NCI-H69 (cell line): ENCODE measurements at regions not wholly inside any gene's neighbourhood (a gene's known extent, or its start where the extent isn't known, plus 50 kb on each side); places are given as distances from the start of the nearest gene placed in this dataset.
"Not testable (repeated sequence)": the region's sequence is repeated elsewhere in the genome, so short reads cannot be mapped to it uniquely, and the experiment has no call there.

Experiments used
- DNase-seq: peaks from one replicate; lab custom pipeline; 2025; lab: John Stamatoyannopoulos, UW

DNA sequence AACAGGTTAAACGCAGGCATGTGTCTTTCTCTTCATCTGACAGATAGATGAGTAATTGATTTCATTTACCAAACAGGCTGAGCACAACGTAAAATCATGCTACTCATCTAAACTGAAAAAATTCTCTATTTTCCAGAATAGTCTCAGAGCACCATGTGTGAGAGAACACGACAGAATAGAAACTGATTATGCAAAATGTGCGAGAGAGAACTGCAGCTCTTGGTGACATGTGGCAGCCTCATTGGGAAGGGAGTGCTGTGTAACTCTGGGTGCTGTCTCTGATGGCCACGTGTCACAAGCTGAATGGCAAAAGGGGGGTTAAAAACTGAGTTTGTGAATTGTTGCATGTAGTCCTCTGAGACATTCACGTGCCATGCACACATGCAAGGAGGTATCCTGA lies 143.7 kb upstream of the ATXN1 start:
- DNase-seq: no peak

GRCh38 chr6:16903470-16903869 lies 142.2 kb upstream of the ATXN1 start:
- peak; percentile 90 for DNase-seq

GRCh38 chr6:16902502-16902901 lies 141.2 kb upstream of the ATXN1 start:
- DNase-seq: peak; percentile 56

DNA sequence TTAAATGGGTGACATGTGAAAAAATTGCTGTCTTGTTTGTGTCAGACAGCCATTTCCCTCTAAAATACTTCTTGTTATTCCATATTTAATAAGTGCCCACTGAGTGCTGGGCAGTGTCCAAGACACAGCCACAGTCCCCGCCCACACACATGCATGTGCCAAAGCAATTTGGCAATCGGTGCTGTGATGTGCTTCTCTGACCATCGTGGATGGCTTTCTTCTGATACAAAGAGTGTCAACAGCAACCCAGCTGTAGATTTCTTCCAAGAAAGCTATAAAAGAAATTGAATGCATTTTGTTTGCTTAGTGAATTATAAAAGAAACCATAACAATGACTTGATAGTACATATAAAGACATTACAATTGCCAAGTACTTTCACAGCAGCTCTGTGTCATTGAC lies 140.5 kb upstream of the ATXN1 start:
- peak; percentile 93 for DNase-seq

GRCh38 chr6:16901306-16901705 lies 140.0 kb upstream of the ATXN1 start:
- no peak for DNase-seq

- no peak for DNase-seq
Measured at GRCh38 chr6:16898640-16899396, 137.6 kb upstream of the ATXN1 start.

DNA sequence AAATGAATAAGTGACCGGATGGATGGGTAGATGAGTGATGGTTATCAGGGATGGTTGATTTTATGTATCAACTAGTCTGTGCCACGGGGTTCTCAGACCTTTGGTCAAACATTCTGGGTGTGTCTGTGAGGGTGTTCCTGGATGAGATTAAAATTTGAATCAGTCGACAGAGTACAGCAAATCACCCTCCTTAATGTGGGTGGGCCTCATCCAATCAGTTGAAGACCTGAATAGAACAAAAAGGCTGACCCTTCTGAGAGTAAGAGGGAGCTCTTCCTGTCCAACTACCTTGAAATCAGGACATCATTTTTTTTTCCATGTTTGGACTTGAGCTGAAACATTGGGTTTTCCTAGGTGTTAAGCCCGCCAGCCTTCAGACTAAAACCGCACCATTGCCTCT lies 136.4 kb upstream of the ATXN1 start:
- no peak for DNase-seq

DNA sequence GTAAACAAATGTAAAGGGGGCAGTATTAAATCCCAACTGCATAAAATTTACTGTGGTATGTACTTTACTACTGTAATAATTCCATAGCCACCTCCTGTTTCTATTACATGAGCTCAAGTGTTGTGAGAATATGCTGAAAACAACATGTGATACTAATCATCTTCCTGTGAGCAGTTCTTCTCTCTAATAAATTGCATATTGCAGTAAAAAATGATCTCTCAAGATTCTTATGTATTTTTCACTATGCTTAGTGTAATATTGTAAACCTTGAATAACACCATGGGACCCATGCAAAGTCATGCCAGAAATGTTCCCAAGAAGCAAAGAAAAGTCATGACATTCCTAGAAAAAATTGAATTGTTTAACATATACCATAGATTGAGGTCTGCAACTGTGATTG lies 133.0 kb upstream of the ATXN1 start:
- no peak for DNase-seq

DNA sequence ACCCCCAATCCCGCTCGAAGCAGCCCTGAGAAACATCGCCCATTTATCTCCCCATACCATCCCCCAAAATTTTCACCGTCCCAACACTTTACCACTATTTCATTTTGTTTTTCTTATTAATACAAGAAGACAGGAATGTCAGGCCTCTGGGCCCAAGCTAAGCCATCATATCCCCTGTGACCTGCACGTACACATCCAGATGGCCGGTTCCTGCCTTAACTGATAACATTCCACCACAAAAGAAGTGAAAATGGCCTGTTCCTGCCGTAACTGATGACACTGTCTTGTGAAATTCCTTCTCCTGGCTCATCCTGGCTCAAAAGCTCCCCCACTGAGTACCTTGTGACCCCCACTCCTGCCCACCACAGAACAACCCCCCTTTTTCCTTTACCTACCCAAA lies 129.8 kb upstream of the ATXN1 start:
- DNase-seq: not testable (repeated sequence)

DNA sequence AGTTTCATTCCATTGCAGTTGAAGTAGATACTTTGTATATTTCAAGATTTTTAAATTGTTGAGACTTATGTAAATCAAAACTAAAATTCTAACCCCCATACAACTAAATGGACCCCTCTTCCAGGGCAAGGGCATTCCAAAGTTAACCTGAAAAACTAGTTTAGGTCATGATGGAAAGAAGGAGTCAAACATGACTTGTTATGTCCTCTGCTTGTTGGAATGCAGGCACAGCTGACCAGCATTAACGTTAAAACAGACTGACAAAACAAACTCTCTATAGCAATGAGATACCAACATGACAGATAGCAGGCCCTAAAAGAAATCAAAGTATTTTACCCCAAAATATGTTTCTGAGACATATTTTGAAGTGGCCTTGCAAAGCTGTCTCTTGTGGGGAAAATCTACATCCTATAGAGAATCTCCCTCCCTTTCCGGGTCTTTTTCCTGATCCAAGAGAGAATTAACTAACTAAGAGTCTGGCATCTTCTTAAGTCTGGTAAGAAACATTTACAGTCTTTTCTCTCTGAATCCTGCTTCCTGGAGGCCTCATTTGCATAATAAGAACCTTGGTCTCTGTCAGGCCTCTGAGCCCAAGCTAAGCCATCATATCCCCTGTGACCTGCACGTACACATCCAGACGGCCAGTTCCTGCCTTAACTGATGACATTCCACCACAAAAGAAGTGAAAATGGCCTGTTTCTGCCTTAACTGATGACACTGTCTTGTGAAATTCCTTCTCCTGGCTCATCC lies 124.3 kb upstream of the ATXN1 start:
- no peak for DNase-seq

DNA sequence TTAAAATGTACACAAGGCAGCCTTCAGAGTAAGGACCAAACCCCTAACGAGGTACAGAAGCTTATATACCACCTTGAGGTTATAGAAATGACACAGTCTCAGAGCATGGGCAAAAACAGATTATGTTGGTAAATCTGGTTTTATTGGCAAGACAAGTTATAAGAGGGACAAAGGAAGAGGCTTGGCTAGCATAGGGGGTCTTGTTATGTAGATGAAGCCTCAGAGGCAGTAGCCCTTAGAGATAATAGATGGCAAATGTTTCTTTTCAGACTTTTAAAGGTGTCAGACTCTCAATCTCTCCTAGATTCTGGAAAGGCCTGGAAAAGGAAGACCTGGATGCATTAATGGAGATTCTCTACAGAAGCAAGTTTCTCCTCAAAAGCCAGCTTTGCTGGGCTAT lies 123.3 kb upstream of the ATXN1 start:
- no peak for DNase-seq

DNA sequence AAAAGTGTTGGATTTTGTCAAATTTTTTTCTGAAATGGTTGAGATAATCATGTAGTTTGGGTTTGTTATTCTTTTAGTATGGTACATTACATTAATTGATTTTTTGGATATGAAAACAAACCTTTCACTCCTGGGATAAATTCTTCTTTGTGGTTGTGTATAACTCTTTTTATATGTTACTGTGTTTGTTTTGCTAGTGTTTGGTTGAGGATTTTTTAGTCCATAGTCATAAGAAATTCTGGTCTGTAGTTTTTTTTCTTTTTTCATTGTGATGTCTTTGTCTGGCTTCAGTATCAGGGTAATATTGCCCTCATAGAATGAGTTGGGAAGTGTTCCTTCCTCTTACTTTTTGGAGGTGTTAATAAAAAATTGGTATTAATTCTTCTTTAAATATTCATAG lies 122.2 kb upstream of the ATXN1 start:
- no peak for DNase-seq

DNA sequence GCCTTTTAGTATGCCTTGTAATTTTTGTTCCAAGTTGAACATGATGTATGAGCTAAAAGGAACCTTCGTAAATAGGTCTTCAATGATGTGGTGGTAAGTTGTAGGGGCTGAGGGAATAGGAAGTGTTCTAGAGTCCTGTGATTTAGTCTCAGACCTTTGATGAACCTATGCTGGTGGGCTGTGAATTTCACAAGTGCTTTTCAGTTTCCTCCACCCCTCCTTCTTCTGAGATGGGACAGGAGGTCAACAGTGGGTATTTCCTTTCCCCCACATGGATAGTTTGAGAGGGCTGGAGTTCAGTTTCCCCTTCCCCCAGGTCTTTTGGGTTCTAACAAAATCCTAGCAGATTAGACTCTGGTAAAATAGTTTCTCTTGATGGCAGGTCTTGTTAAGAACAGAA lies 121.0 kb upstream of the ATXN1 start:
- DNase-seq: no peak

- DNase-seq: not testable (repeated sequence)
Measured at GRCh38 chr6:16876852-16877251, 115.6 kb upstream of the ATXN1 start.

DNA sequence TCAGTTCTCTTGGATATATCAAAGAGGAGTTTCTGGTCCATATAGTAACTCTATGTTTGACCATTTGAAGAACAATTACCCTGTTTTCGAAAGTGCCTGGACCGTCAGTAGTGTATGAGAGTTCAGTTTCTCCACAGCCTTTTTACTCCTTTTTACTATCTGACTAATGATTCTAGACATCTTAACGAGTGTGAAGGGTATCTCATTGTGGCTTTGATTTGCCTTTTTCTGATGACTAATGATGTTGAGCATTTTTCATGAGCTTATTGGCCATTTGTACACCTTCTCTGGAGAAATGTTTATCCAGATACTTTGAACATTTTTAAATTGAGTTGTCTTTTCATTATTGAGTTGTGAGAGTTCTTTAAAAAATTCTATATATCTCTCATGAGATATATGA lies 114.9 kb upstream of the ATXN1 start:
- no peak for DNase-seq

DNA sequence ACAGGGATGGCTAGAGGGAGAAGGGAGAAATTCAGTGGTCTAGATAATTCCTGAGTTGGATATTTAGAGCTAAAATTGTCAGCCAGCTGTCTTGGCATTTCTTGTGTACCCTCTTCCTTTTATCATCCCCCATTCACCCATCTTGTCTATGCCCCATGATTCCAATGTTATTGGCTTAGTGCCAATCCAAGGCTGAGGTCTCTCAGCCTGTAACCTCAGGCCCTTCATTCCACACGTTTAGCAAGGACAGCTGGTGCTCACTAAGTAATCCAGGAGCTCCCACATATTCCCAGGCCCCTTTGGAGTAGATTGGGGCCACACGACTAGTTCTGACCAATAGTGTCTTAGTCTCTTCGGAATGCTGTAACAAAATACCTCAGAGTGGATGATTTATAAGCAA lies 112.4 kb upstream of the ATXN1 start:
- DNase-seq: peak; percentile 25

DNA sequence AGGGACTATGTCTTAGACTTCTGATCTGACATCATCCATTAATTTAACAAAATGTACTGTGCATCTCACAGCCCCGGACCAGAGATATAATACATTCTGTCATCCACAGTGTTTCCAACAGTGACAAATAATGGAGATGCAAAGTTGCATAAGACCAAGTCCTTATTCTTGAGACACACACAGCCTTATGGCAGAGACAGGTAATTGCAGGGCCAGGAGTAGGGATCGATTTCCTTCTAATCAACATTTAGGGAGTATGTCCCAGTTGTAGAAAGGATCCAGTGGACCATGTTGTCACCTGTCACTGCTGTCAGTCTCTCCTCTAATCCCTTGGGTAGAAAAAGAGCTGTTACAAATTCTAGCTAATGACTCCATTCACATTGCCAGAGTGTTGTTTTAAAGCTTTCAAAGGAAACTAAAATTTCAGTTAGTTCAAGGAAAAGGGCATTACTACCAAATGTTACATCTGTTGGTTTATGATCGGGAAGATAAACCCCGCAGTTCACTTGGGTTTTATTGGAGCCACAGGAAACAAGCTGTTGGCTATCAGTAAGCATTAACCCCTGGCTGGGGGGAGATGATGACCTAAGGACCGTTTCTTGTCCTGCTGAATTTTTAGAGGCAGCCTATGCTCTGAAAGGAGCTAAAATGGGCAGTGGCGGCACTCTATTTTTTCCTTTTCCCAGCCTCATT lies 111.4 kb upstream of the ATXN1 start:
- peak; percentile 7 for DNase-seq

DNA sequence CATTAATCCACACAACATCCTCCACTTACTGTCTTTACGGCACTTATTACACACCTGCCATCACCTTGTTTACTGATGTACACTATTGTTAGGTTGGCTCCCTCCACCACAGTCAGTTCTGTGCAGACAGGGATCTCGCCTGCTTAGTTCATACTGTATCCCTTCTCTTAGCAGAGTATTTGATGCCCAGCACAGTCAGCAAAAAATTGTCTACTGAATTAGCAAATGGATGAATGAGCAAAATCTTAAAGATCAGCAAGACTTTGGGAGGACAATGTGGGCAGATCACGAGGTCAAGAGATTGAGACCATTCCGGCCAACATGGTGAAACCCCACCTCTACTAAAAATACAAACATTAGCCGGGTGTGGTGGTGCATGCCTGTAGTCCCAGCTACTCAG lies 109.8 kb upstream of the ATXN1 start:
- DNase-seq: no peak

DNA sequence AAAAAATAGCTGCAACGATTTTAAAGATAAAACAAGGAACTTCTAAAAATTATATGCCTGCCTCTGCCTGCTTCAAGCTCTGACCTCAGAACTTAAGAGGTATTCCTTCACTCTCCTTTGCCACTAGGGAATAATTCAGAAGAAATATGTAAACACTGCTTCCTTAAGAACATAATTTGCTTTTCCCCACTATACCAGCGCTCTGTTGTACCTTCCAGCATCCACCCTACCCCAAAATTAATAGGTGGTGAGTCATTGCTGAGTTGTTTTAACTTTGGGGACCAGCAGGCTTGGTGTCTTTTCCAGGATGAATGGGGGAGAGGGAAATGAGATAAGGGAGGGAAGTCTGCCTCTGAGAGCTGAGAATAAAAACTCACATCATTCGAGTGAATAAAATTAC lies 107.7 kb upstream of the ATXN1 start:
- DNase-seq: peak; percentile 28

GRCh38 chr6:16857969-16858592 lies 96.8 kb upstream of the ATXN1 start:
- peak; percentile 58 for DNase-seq

DNA sequence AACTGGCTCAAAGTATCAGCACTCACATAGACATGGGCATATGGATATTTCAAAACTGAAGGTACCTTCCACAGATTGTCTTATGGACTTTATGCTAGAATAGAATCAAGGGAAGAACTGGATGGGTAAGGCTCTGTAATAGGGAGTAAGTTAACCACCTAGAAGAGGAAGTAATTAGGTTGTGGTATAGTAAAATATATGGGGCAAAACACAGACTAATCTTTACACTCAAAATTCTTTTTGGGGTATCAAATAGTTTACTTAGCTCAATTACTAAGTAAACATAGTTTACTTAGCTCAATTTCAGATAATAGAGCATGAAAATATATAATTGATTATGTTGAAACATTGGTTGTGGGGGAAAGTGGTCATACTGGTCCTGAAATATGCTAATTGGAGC lies 94.2 kb upstream of the ATXN1 start:
- DNase-seq: no peak

DNA sequence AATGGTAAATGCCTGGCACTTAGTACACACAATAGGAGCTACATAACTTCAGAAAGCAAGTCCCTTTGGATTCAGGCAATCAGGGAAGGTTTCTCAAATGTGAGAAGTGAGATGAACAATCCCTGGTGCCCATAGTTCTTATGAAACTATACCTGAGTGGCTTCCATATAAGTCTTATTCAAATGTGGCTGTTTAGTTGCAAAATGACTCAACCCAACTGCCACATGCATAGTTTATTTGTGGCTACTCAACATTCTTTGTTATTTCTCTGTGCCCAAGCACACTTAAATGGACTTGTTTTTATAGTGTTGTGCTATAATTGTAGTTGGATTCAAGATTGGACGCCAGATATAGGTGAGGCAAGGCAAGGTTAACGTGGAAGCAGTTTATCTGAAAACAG lies 93.7 kb upstream of the ATXN1 start:
- no peak for DNase-seq

- DNase-seq: no peak
Measured at GRCh38 chr6:16852671-16853070, 91.4 kb upstream of the ATXN1 start.
